Esophagus (tissue), 2 donors: ENCODE measurements at regions not wholly inside any gene's neighbourhood (a gene's known extent, or its start where the extent isn't known, plus 50 kb on each side); places are given as distances from the start of the nearest gene placed in this dataset.
"Not testable (repeated sequence)": the region's sequence is repeated elsewhere in the genome, so short reads cannot be mapped to it uniquely, and the experiment has no call there.

Source experiments
- H3K27ac ChIP-seq, 2 donors: one replicate each; pipeline ENCODE4 v1.5.1; 2013; ENCODE audit warnings: low read depth in 2 of 2, mild to moderate bottlenecking in 2 of 2, inconsistent platforms in 1 of 2, low read length in 1 of 2, moderate library complexity in 1 of 2
- H3K27me3 ChIP-seq, 2 donors: one replicate each; pipeline ENCODE4 v1.6.1; 2013; ENCODE audit warnings: low read length in 2 of 2, control low read depth in 1 of 2, mild to moderate bottlenecking in 1 of 2; ENCODE audit not compliant: insufficient read depth in 2 of 2, control insufficient read depth in 1 of 2
- H3K36me3 ChIP-seq, 2 donors: one replicate each; pipeline ENCODE4 v1.6.1; 2013; ENCODE audit warnings: low read length in 1 of 2; ENCODE audit not compliant: control insufficient read depth in 2 of 2, insufficient read depth in 2 of 2
- H3K4me1 ChIP-seq, 2 donors: one replicate each; pipeline ENCODE4 v1.6.1; 2013; ENCODE audit warnings: low read length in 1 of 2; ENCODE audit not compliant: control insufficient read depth in 2 of 2, insufficient read depth in 2 of 2
- H3K4me3 ChIP-seq, 2 donors: one replicate each; pipeline ENCODE4 v1.5.1; 2013; ENCODE audit warnings: low read length in 2 of 2, mild to moderate bottlenecking in 2 of 2, low read depth in 1 of 2, moderate library complexity in 1 of 2
- H3K9me3 ChIP-seq, 2 donors: one replicate each; pipeline ENCODE4 v1.6.1; 2013; ENCODE audit warnings: mild to moderate bottlenecking in 2 of 2, low read depth in 1 of 2, low read length in 1 of 2, moderate library complexity in 1 of 2; ENCODE audit not compliant: control insufficient read depth in 2 of 2, insufficient read depth in 1 of 2
- WGBS, 2 donors: extraction: QIAGEN DNeasy Blood & Tissue Kit; methylation state at CpG; one replicate each; pipeline ENCODE4 v1.1.7; 2013; 5-methylcytosine and 5-hydroxymethylcytosine counted together
- donor health status: healthy with polysubstance abuse.
- donor health status: Bipolar disorder and iron deficiency.

DNA sequence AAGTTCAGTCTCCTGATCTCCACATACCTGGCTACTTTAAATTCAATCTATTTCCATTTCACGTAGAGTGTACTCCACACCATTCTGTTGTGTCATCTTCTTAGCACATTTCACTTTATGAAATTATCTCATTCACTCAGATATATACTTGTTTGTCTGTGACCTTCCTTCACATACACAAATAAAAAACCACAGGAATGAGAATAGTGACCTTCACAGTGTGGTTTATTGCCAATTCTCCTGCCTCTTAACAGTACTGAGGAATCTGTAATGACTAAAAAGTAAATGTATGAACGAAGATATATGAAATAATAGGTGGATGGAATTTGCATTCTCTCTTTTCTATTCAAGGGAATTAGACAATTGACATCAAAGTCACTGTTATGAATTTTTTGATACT, 183.9 kb upstream of the PCDH7 start:
- H3K4me3 ChIP-seq = no peak overlapping the region

DNA sequence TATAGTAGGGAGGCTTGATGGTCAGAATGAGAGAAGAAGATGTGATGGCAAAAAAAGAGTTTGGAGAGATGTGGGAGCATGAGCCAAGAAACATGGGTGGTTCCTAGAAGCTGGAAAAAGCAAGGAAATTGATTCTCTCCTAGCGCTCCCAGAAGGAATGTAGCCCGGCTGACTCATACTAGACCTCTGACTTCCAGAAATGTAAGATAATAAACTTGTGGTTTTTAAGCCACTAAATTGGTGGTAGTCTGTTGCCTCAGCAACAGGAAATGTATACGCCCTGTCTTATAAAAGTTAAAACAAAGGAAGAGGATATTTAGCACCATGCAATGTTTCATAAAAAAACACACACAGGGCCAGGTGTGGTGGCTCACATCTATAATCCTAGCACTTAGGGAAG, 182.7 kb upstream of the PCDH7 start:
- 25 to 43% methylated on average over 3 of the region's 3 CpGs for WGBS, 2 donors
- H3K4me1 ChIP-seq = no peaks in the 10 kb centered on the region
- H3K27ac ChIP-seq = no peak overlapping the region
- no peak overlapping the region for H3K4me3 ChIP-seq
- H3K9me3 ChIP-seq = no peaks in the 10 kb centered on the region
- no peaks in the 10 kb centered on the region for H3K36me3 ChIP-seq
- no peaks in the 10 kb centered on the region for H3K27me3 ChIP-seq

More for the DNA sequence above, 183.9 kb upstream of the PCDH7 start:
- Histone ChIP-seq H3K27ac (no peak overlapping the region), H3K4me1 (no peaks in the 10 kb centered on the region), H3K9me3 (no peaks in the 10 kb centered on the region), H3K36me3 (no peaks in the 10 kb centered on the region), H3K27me3 (no peaks in the 10 kb centered on the region)
- WGBS, 2 donors = 65 to 77% methylated on average over 2 of the region's 2 CpGs

DNA sequence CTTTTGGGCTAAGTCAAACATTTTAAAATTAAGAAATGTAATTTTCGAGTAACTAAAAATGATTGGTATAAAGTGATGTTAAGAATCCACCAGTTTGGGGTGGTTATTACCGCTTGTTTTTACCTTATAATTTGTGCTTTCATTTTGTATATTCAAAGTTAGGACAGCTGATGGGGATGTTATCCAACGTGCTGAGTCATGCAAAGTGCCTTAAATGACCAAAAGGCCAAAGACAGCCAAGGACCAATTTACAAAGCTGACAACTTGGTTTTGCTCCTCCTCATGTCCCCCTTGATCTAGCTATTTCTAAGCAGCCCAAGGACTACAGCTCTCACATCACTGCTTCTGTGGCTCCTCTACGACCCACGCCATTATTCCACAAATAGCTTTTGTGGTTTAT, 181.4 kb upstream of the PCDH7 start:
- no peaks in the 10 kb centered on the region for H3K36me3 ChIP-seq
- no peak overlapping the region for H3K4me3 ChIP-seq
- 83 to 84% methylated on average over 5 of the region's 5 CpGs for WGBS, 2 donors

DNA sequence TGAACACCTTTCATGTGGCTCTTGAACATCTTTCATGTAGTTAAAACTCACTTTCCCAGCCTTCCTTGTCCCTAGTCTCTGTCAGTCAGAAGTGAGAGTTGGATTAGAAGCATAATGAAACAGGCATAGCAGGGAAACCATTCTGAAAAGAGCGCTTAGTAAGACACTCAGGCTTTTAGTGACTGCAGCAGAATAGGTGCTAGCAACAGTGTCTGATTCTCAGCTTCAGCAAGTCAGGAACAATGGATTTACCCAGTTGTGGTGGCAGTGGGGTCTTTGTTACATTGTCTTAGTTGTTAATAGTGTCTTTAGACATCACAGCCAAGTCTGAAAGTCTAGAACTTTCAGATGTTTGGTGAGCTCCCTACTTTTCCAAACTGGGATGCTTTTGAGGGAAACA, 177.1 kb upstream of the PCDH7 start:
- H3K27me3 ChIP-seq = no peaks in the 10 kb centered on the region
- no peak overlapping the region for H3K4me3 ChIP-seq
- WGBS, 2 donors = 92 to 96% methylated on average over 1 of the region's 1 CpG
- H3K27ac ChIP-seq = no peak overlapping the region
- H3K9me3 ChIP-seq = no peaks in the 10 kb centered on the region
- H3K4me1 ChIP-seq = no peaks in the 10 kb centered on the region
- no peaks in the 10 kb centered on the region for H3K36me3 ChIP-seq

More for the DNA sequence above, 181.4 kb upstream of the PCDH7 start:
- Histone ChIP-seq H3K27ac (no peak overlapping the region), H3K9me3 (no peaks in the 10 kb centered on the region), H3K27me3 (no peaks in the 10 kb centered on the region), H3K4me1 (no peaks in the 10 kb centered on the region)

DNA sequence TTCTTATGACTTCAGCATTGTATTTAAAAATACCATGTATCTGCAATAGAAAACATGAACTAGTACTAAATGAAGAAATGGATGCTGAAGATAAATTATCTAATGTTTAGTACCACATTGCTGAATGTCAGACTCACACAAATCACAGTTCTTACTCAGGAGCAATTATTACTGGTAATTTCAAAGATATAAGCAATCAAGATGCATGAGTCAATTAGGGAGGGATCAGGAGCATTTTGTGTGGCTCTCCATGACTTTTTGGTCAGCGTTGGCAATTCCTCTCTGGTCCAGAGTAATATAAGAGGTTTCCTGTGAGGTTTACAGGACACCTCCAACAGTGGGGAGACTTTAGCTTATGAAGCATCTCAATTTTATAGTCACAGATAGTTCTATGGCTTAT, 167.0 kb upstream of the PCDH7 start:
- Histone ChIP-seq H3K27me3 (no peaks in the 10 kb centered on the region), H3K4me3 (no peak overlapping the region), H3K36me3 (no peaks in the 10 kb centered on the region), H3K4me1 (no peaks in the 10 kb centered on the region), H3K9me3 (no peaks in the 10 kb centered on the region), H3K27ac (no peak overlapping the region)
- 80 to 86% methylated on average over 1 of the region's 1 CpG for WGBS, 2 donors

DNA sequence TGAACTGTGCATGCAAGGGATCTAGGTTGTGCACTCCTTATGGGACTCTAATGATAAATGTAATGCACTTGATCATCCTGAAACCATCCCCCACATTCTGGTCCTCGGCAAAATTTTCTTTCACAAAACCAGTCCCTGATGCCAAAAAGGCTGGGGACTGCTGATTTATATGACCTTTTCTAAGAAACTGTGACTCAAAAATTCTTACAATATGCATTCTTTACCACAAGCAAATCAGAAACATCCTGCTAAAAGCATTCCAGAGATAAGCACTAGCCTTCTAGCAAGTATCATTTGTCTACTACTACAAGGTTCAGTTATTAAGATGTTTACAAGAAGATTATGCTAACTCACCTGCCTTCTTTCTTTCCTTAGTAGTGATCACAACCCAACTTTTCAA, 166.5 kb upstream of the PCDH7 start:
- 29 to 33% methylated on average over 1 of the region's 1 CpG for WGBS, 2 donors
- no peak overlapping the region for H3K27ac ChIP-seq
- H3K27me3 ChIP-seq = no peaks in the 10 kb centered on the region
- no peak overlapping the region for H3K4me3 ChIP-seq
- H3K36me3 ChIP-seq = no peaks in the 10 kb centered on the region
- no peaks in the 10 kb centered on the region for H3K4me1 ChIP-seq
- H3K9me3 ChIP-seq = no peaks in the 10 kb centered on the region

DNA sequence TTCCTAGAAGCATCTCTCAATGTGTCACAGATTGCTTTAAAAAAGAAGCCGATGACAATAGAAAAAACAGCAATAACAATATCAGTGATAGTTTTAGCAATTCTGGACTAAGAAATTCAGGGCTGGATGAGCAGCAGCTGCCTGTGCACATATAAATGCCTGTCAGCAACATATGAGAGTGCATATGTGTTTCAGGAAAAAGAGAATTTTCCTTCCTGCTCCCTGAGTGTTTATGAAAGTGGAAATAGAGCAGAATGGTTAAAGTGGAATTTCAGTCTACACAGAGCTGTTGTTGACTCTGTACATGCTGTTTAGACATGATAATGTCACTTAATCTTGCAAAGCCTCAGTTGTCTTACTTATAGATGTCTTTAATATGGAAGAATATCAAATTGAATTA, 164.4 kb upstream of the PCDH7 start:
- WGBS, 2 donors = 82 to 88% methylated on average over 1 of the region's 1 CpG

DNA sequence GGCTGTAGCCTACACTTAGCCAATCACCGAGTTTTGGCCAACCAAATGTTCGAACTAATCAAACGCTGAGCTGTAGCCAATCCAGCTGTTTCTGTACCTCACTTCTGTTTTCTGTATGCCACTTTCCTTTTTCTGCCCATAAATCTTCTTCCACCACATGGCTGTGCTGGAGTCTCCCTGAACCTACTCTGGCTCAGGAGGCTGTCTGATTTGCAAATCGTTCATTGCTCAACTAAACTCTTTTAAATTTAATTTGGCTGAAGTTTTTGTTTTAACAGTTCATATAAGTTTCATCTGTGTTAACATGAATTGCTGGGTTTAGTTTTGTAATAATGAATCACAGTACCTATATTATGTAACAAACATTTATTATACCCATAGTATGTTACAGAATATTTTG, 160.7 kb upstream of the PCDH7 start:
- H3K4me3 ChIP-seq = no peak overlapping the region
- no peaks in the 10 kb centered on the region for H3K27me3 ChIP-seq
- H3K27ac ChIP-seq = no peak overlapping the region
- no peaks in the 10 kb centered on the region for H3K36me3 ChIP-seq
- WGBS, 2 donors = 75 to 79% methylated on average over 4 of the region's 4 CpGs
- no peaks in the 10 kb centered on the region for H3K9me3 ChIP-seq
- no peaks in the 10 kb centered on the region for H3K4me1 ChIP-seq

More for the DNA sequence above, 164.4 kb upstream of the PCDH7 start:
- no peaks in the 10 kb centered on the region for H3K36me3 ChIP-seq
- H3K27ac ChIP-seq = no peak overlapping the region
- no peaks in the 10 kb centered on the region for H3K9me3 ChIP-seq
- no peak overlapping the region for H3K4me3 ChIP-seq
- no peaks in the 10 kb centered on the region for H3K4me1 ChIP-seq
- no peaks in the 10 kb centered on the region for H3K27me3 ChIP-seq

DNA sequence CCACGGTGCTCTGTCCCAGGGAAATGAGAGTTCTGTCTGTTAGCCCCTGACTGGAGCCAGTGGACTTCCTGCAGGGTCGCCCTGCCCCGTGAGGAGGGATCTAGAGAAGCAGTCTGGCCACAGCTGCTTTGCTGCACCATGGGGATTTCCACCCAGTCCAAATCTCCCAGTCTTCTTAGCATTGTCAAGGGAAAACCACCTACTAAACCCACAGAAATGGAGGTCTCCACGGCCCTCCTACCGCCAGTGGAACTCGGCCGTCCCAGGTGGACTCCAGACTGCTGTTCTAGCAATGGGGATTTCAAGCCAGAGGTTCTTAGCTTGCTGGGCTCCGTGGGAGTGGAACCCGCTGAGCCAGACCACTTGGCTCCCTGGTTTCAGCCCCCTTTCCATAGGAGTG, 133.3 kb upstream of the PCDH7 start:
- Histone ChIP-seq H3K4me1 (no peaks in the 10 kb centered on the region), H3K27ac (no peak overlapping the region), H3K9me3 (no peaks in the 10 kb centered on the region), H3K4me3 (no peak overlapping the region), H3K36me3 (no peaks in the 10 kb centered on the region), H3K27me3 (no peaks in the 10 kb centered on the region)
- WGBS, 2 donors = 87 to 89% methylated on average over 9 of the region's 9 CpGs

DNA sequence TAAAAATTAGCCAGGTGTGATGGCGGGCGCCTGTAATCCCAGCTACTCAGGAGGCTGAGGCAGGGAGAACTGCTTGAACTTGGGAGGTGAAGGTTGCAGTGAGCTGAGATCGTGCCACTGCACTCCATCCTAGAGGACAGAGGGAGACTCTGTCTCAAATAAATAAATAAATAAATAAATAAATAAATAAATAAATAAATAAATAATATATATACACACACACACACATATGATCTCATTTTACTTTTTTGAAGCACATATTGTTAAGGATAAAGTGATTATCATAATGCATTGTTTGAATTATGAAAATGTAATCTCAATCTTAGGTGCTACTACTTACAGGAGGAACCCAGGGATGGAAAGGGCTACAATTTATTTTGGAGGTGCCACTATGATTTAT, 130.5 kb upstream of the PCDH7 start:
- not testable (repeated sequence) for H3K27me3 ChIP-seq, H3K36me3 ChIP-seq, H3K9me3 ChIP-seq, H3K4me1 ChIP-seq, H3K4me3 ChIP-seq, H3K27ac ChIP-seq
- 88 to 90% methylated on average over 3 of the region's 3 CpGs for WGBS, 2 donors
